ENCODE measurements at regions not wholly inside any gene's neighbourhood (a gene's known extent, or its start where the extent isn't known, plus 50 kb on each side); places are given as distances from the start of the nearest gene placed in this dataset.

- TF ChIP-seq CTCF (IDR thresholded peaks at IDR 0.05 in 8 of 11, conservative IDR thresholded peaks at IDR 0.05 in 3 of 11) (no peak), POLR2A (IDR thresholded peaks at IDR 0.05) (no peak)
These were observed 294.1 kb upstream of the TUT7 start for GRCh38 chr9:86648156-86648827.

All from spleen (tissue), 7 donors.